ENCODE measurements at regions not wholly inside any gene's neighbourhood (a gene's known extent, or its start where the extent isn't known, plus 50 kb on each side); places are given as distances from the start of the nearest gene placed in this dataset.

- TF ChIP-seq CTCF (IDR thresholded peaks at IDR 0.05 in 4 of 5, conservative IDR thresholded peaks at IDR 0.05 in 1 of 5), result no peak
- no peak for TF ChIP-seq POLR2A (IDR thresholded peaks at IDR 0.05)
These were observed 635.0 kb upstream of the ID2 start for GRCh38 chr2:8046849-8047248.
